ENCODE measurements at regions not wholly inside any gene's neighbourhood (a gene's known extent, or its start where the extent isn't known, plus 50 kb on each side); places are given as distances from the start of the nearest gene placed in this dataset.

DNA sequence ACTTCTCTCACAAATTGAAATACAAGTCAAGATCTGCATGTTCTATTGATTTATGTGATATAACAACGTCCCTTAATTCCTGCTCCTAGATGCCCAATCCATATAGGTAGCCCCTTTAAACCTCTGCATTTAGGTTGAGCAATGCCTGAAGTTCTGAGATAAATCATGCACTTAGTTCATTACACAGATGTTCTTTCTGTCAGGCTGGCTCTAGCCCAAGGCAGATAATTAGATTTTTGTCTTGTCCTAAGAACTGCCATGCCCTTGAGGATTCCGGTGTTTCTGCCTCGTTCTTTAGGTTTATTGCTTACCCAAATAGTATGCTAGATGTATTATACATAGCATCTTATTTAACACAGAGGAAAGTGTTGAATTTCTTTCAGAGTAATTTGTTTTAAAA is 143.1 kb downstream of the TRAM1L1 start:
- TF ChIP-seq, protein P1, sequence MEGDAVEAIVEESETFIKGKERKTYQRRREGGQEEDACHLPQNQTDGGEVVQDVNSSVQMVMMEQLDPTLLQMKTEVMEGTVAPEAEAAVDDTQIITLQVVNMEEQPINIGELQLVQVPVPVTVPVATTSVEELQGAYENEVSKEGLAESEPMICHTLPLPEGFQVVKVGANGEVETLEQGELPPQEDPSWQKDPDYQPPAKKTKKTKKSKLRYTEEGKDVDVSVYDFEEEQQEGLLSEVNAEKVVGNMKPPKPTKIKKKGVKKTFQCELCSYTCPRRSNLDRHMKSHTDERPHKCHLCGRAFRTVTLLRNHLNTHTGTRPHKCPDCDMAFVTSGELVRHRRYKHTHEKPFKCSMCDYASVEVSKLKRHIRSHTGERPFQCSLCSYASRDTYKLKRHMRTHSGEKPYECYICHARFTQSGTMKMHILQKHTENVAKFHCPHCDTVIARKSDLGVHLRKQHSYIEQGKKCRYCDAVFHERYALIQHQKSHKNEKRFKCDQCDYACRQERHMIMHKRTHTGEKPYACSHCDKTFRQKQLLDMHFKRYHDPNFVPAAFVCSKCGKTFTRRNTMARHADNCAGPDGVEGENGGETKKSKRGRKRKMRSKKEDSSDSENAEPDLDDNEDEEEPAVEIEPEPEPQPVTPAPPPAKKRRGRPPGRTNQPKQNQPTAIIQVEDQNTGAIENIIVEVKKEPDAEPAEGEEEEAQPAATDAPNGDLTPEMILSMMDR (IDR thresholded peaks at IDR 0.05), result no peak
- no peak for TF ChIP-seq POLR2AphosphoS5 (IDR thresholded peaks at IDR 0.05; ENCODE audit: low read depth, low read length)
